A673 (cell line): ENCODE measurements at regions not wholly inside any gene's neighbourhood (a gene's known extent, or its start where the extent isn't known, plus 50 kb on each side); places are given as distances from the start of the nearest gene placed in this dataset.
"Not testable (repeated sequence)": the region's sequence is repeated elsewhere in the genome, so short reads cannot be mapped to it uniquely, and the experiment has no call there.

Experiments
- BruUV-seq: library from RNA; stranded (reverse); fragments of 400-500 nt; replicated peaks from 2 replicates; lab custom pipeline; 2021; lab: Mats Ljungman, UMichigan
- CTCF ChIA-PET: fragments of 300-600 bp; sonication (Branson Sonifier 250); formaldehyde crosslinking; loops from one replicate; lab custom pipeline; 2022; ENCODE audit warnings: antibody characterized with exemption; lab: Charles Lee
- POLR2A ChIA-PET: fragments of 300-600 bp; sonication (Branson Sonifier 250); formaldehyde crosslinking; loops from one replicate; lab custom pipeline; 2022; ENCODE audit warnings: antibody characterized with exemption; ENCODE audit not compliant: low non-redundant PET; lab: Charles Lee
- DNase-seq: peaks from one replicate; pipeline ENCODE4 v3.0.0-alpha.2; 2015; ENCODE audit warnings: low spot score
- H3K27ac ChIP-seq: fragments of 200-600 bp; sonication (generic); 2 replicates; pipeline ENCODE4 v1.5.1; 2016; ENCODE audit warnings: mixed run types, low read depth, mild to moderate bottlenecking, mixed read lengths, antibody characterized with exemption, low read length; ENCODE audit not compliant: poor library complexity, severe bottlenecking
- H3K27me3 ChIP-seq: fragments of 200-600 bp; sonication (generic); replicated peaks from 2 replicates; pipeline ENCODE4 v1.6.1; 2017; ENCODE audit warnings: mixed run types, low read depth, mild to moderate bottlenecking, mixed read lengths, antibody characterized with exemption, low read length; ENCODE audit not compliant: insufficient read depth, poor library complexity
- H3K36me3 ChIP-seq: fragments of 200-600 bp; sonication (generic); 2 replicates; pipeline ENCODE4 v1.6.1; 2016; ENCODE audit warnings: mixed run types, mild to moderate bottlenecking, mixed read lengths, antibody characterized with exemption, low read length; ENCODE audit not compliant: insufficient read depth, poor library complexity, severe bottlenecking
- H3K4me1 ChIP-seq: fragments of 200-600 bp; sonication (generic); 2 replicates; pipeline ENCODE4 v1.6.1; 2017; ENCODE audit warnings: mixed run types, mild to moderate bottlenecking, mixed read lengths, antibody characterized with exemption, low read length; ENCODE audit not compliant: insufficient read depth, poor library complexity, severe bottlenecking
- H3K4me3 ChIP-seq: fragments of 200-600 bp; sonication (generic); 2 replicates; pipeline ENCODE4 v1.5.1; 2016; ENCODE audit warnings: low read depth, mixed run types, mild to moderate bottlenecking, mixed read lengths, low read length; ENCODE audit not compliant: poor library complexity, severe bottlenecking
- H3K9me3 ChIP-seq: fragments of 200-600 bp; sonication (generic); 2 replicates; pipeline ENCODE4 v1.6.1; 2016; ENCODE audit warnings: mixed run types, low read depth, mild to moderate bottlenecking, mixed read lengths, antibody characterized with exemption, low read length; ENCODE audit not compliant: poor library complexity, severe bottlenecking
- CTCF ChIP-seq: fragments of 300-800, 200-600 bp; sonication (generic); conservative IDR thresholded peaks from 2 replicates; pipeline ENCODE4 v1.5.1; 2017; ENCODE audit warnings: low read depth, mild to moderate bottlenecking, antibody characterized with exemption, low read length, moderate library complexity, mixed read lengths
- EZH2 ChIP-seq: fragments of 200-600 bp; sonication (generic); IDR thresholded peaks from 2 replicates; pipeline ENCODE4 v1.6.1; 2017; ENCODE audit warnings: borderline replicate concordance, low read depth, mild to moderate bottlenecking, mixed read lengths, antibody characterized with exemption, low read length; ENCODE audit not compliant: poor library complexity, severe bottlenecking
- intact Hi-C: fragments of 100-400 bp; cut with micrococcal nuclease; formaldehyde crosslinking; loops from one replicate; pipeline ENCODE4 v1.10.0; 2022; ENCODE audit not compliant: unreplicated experiment

- intact Hi-C loops, result no loop called here
- no peaks in the 10 kb centered on the region for H3K36me3 ChIP-seq
- no TSS peak for BruUV-seq
- H3K27me3 ChIP-seq, result peaks cover 12% of the 10 kb centered on the region
- no peak overlapping the region for H3K27ac ChIP-seq
- TF ChIP-seq EZH2, result no peak
- no peak for TF ChIP-seq CTCF
- ChIA-PET CTCF (no interaction called here), POLR2A (no interaction called here)
- H3K4me1 ChIP-seq, result no peaks in the 10 kb centered on the region
- H3K9me3 ChIP-seq, result no peaks in the 10 kb centered on the region
- DNase-seq, result no peak
- no peak overlapping the region for H3K4me3 ChIP-seq
Measured at GRCh38 chr1:213622365-213623063, 365.3 kb upstream of the PROX1 start.

- H3K27me3 ChIP-seq, result peaks cover 12% of the 10 kb centered on the region
- no peak overlapping the region for H3K4me3 ChIP-seq
- intact Hi-C loops, result no loop called here
- no peaks in the 10 kb centered on the region for H3K9me3 ChIP-seq
- TF ChIP-seq EZH2 (no peak), CTCF (no peak)
- no peak overlapping the region for H3K27ac ChIP-seq
- peak; percentile 12 for DNase-seq
- POLR2A ChIA-PET, result no interaction called here
- CTCF ChIA-PET, result no interaction called here
- H3K4me1 ChIP-seq, result no peaks in the 10 kb centered on the region
- no TSS peak for BruUV-seq
- H3K36me3 ChIP-seq, result no peaks in the 10 kb centered on the region
Measured at GRCh38 chr1:213623064-213623581, 364.6 kb upstream of the PROX1 start.

- no TSS peak for BruUV-seq
- H3K4me3 ChIP-seq, result no peak overlapping the region
- CTCF ChIA-PET, result no interaction called here
- no peak for TF ChIP-seq CTCF
- no peak for TF ChIP-seq EZH2
- POLR2A ChIA-PET, result no interaction called here
- H3K4me1 ChIP-seq, result no peaks in the 10 kb centered on the region
- no peak for DNase-seq
- no peaks in the 10 kb centered on the region for H3K9me3 ChIP-seq
- no peaks in the 10 kb centered on the region for H3K36me3 ChIP-seq
- H3K27me3 ChIP-seq, result peaks cover 12% of the 10 kb centered on the region
- no peak overlapping the region for H3K27ac ChIP-seq
- intact Hi-C loops, result no loop called here
Measured at GRCh38 chr1:213623862-213624261, 363.9 kb upstream of the PROX1 start.

- H3K4me1 ChIP-seq, intact Hi-C loops, H3K27me3 ChIP-seq, CTCF ChIA-PET, BruUV-seq, H3K27ac ChIP-seq, DNase-seq, POLR2A ChIA-PET, H3K4me3 ChIP-seq, H3K36me3 ChIP-seq, H3K9me3 ChIP-seq: not testable (repeated sequence)
Measured at GRCh38 chr1:213636778-213637177, 351.0 kb upstream of the PROX1 start.
